ENCODE measurements at regions not wholly inside any gene's neighbourhood (a gene's known extent, or its start where the extent isn't known, plus 50 kb on each side); places are given as distances from the start of the nearest gene placed in this dataset.
"Not testable (repeated sequence)": the region's sequence is repeated elsewhere in the genome, so short reads cannot be mapped to it uniquely, and the experiment has no call there.

GRCh38 chr1:146318715-146319114 lies 89.9 kb upstream of the NOTCH2NLA start:
- DNase-seq = not testable (repeated sequence)

- DNase-seq = peak in 1 of 3 experiments; percentile 2
Measured at GRCh38 chr1:146317785-146318184, 89.0 kb upstream of the NOTCH2NLA start.

GRCh38 chr1:146314449-146315246 lies 85.8 kb upstream of the NOTCH2NLA start:
- DNase-seq = not testable (repeated sequence)

- DNase-seq = not testable (repeated sequence)
Measured at GRCh38 chr1:146310579-146310978, 81.8 kb upstream of the NOTCH2NLA start.

GRCh38 chr1:146309427-146309826 lies 80.6 kb upstream of the NOTCH2NLA start:
- not testable (repeated sequence) for DNase-seq

- not testable (repeated sequence) for DNase-seq
Measured at GRCh38 chr1:146308892-146309291, 80.1 kb upstream of the NOTCH2NLA start.

GRCh38 chr1:146308152-146308551 lies 79.3 kb upstream of the NOTCH2NLA start:
- DNase-seq = not testable (repeated sequence)

GRCh38 chr1:146307632-146308031 lies 78.8 kb upstream of the NOTCH2NLA start:
- not testable (repeated sequence) for DNase-seq

GRCh38 chr1:146306651-146307050 lies 77.8 kb upstream of the NOTCH2NLA start:
- not testable (repeated sequence) for DNase-seq

- DNase-seq = not testable (repeated sequence)
Measured at GRCh38 chr1:146305442-146305841, 76.6 kb upstream of the NOTCH2NLA start.

- not testable (repeated sequence) for DNase-seq
Measured at GRCh38 chr1:146298575-146298897, 69.7 kb upstream of the NOTCH2NLA start.

- not testable (repeated sequence) for DNase-seq
Measured at GRCh38 chr1:146297781-146298574, 69.2 kb upstream of the NOTCH2NLA start.

GRCh38 chr1:146292940-146293936 lies 64.4 kb upstream of the NOTCH2NLA start:
- not testable (repeated sequence) for DNase-seq

GRCh38 chr1:146292424-146292823 lies 63.6 kb upstream of the NOTCH2NLA start:
- DNase-seq = not testable (repeated sequence)

- not testable (repeated sequence) for DNase-seq
Measured at GRCh38 chr1:146287881-146288280, 59.1 kb upstream of the NOTCH2NLA start.

- not testable (repeated sequence) for DNase-seq
Measured at GRCh38 chr1:146284760-146285159, 55.9 kb upstream of the NOTCH2NLA start.

- not testable (repeated sequence) for DNase-seq
Measured at GRCh38 chr1:146283527-146283880, 54.7 kb upstream of the NOTCH2NLA start.

- DNase-seq = not testable (repeated sequence)
Measured at GRCh38 chr1:146282807-146283526, 54.1 kb upstream of the NOTCH2NLA start.

- DNase-seq = not testable (repeated sequence)
Measured at GRCh38 chr1:146281522-146281921, 52.7 kb upstream of the NOTCH2NLA start.

- not testable (repeated sequence) for DNase-seq
Measured at GRCh38 chr1:146278758-146279157, 49.9 kb upstream of the NOTCH2NLA start.
